D341Med (cell line): ENCODE measurements at regions not wholly inside any gene's neighbourhood (a gene's known extent, or its start where the extent isn't known, plus 50 kb on each side); places are given as distances from the start of the nearest gene placed in this dataset.
A peak's percentile ranks its signal among the peaks of the same experiment; 100 is the strongest.

ENCODE experiments used
- DNase-seq: peaks from one replicate; pipeline ENCODE4 v3.0.0; 2012; ENCODE audit warnings: low spot score

DNA sequence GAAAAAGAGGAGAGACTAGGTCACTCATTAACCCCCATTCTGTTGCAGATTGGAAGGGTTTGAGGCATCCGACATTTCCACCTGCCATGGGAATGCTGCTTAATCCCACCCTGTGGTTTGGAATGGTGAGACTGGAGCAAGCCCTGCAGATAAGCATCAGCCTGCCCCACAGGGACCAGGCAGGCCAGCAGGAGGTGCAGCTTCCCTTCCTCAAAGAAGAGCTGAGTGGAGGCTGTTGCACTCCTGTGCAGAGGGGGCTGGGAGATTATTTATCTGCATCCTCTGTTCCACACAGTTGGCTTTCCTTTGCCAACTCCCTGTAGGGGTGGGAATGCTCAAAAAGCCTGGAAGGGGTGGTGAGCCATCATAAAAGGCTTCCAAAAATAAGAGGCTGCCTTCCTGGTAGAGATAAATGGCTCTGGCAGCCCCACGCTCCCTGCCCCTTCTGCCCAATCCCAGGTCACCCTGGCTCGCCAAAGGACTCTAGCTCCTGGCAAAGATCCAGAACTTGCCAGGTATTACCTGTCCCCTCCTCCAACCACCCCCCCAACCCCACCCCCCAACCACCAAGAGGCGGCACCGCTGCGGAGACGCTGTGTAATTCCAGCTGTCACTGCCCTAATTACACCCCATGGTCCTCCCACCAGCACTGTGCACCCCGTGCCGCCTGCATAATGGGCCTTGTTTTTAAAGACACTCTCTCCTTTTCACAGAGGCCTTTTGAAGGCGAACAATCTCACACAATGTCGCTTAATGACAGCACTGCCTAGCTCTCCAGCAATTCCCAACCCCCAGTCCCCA lies 83.0 kb upstream of the ZC3H12A start:
- DNase-seq = peak; percentile 59

DNA sequence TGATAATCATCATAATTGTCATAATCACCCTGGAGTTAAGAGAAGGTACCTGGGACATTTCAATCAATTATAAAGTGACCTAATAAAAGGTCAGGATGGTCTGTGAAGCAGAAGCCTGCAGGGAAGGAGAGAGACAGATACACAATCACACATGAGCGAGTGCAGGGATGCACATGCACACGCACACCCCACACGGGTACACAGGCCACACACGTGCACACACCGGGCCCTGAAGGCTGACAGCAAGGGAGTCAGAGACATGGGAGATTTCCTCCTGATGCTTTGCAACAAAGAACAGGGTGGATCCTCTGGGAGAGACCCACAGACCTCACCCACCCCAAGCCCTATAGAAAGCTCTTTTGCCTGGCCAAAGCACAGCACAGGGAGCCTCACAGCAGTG lies 82.3 kb upstream of the ZC3H12A start:
- no peak for DNase-seq

DNA sequence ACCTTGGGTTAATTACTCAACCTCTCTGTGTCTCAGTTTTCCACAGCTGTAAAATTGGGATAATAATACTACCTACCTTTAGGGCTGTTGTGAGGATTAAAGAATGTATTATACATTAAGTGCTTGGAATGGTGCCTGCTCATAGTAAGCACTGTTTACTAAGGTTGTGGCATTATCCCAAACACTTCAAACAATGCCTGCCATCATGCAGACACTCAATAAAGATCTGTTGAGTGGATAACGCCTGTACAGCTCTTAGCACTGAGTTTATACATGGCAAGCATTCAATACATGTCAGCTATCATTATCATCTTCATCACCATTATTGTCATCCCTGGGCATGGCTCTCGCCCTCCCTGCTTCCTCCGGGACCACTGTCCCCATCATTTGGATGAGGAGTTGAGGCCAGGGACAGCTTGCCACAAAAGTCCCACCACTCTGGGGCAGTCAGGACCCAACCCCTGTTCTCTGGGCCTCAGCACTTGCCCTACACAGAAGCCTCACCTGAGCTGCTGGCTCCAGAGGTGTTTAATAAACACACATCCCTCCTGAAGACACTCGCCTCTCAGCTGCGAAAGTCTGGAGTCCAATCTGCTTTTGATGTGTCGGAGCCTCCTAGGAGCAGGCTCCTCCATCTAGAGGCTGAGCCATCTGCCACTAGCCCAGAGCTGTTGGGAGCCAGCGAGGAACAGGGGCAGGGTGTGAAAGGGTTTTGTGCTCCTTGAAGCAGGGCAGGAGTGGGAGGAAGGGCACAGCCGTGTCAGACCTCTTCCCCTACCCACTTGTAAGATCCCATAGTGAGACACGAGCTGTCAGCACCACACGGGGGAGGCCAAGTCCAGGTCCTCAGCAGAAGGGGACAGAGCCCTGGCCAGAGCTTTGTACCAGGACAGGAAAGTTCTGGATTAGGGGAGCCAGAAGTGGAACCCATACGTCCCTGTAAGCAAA lies 80.9 kb upstream of the ZC3H12A start:
- no peak for DNase-seq

DNA sequence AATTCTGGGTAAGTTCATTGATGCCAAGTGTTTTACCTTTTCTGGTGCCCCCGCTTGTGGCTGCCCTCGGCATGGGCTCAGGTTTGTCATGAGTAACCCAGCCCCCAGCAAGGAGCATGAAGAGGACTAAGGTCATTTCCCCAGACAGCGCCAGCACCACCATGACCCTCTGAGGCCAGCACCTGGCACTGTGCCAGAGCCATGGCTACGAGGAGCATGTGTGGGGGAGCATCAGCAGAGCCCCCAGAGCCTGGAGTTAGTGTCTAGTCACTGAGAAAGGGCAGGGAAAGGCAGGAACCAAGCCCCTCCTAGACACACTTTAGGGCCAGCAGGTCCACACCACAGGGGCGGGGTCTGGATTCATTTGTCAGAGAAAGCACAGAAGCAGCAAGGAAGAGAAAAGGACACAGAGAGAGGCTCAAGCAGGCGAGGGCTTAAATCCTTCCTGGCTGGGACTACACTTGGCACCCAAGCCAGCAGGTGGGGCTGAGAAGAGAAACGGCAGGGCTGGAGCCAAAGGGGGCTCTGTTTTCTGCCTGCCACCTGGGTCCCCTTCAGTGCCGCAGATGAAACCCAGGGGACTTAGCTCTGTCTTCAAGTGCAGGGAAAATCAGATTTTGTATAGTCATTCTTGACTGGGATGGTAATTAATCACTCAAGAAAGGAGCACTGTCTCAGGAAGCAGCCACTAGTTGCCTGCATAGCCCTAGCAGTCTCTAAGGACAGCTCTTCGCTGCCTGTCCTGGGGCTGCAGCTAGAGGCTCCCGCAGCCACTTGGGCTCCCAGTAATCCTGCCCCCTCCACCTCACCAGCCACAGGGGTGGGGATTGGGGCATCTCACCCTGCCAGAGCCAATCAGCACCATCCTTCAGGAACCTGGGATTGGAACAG lies 79.6 kb upstream of the ZC3H12A start:
- peak; percentile 57 for DNase-seq

DNA sequence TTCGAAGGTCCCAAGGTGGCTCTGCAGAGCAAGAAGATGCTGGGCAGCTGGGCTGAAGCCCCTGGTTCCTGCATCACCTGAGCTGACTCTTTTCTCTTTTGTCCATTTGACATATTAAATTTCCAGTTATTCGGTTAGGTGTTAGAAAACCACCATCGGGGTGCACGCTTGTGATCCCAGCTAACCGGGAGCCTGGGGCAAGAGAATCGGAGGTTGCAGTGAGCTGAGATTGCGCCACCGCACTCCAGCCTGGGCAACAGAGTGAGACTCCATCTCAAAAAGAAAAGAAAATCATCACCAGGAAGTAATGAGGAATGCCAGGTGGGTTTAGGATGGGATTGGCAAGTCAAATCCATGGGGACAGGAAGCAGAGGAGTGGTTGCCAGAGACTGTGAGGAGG lies 76.3 kb upstream of the ZC3H12A start:
- DNase-seq = no peak

DNA sequence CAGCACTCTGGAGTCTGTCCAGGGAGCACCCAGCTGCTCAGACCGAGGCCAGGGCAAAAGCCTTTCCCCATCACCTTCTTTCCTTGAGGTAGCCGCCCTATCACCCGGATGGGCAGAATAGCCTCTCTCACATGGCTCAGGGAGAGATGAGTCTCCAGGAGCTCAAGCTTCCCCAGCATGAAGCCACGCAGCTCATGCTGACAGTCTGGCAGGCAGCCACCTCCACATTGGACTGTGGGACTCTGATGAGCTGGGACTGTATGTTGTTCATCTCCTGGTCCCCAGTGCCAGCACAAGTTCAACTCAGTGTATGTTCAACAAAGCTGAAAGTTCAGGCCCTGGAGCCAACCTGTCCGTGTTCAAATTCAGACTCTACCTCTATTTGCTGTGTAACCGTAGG lies 75.2 kb upstream of the ZC3H12A start:
- DNase-seq = no peak

DNA sequence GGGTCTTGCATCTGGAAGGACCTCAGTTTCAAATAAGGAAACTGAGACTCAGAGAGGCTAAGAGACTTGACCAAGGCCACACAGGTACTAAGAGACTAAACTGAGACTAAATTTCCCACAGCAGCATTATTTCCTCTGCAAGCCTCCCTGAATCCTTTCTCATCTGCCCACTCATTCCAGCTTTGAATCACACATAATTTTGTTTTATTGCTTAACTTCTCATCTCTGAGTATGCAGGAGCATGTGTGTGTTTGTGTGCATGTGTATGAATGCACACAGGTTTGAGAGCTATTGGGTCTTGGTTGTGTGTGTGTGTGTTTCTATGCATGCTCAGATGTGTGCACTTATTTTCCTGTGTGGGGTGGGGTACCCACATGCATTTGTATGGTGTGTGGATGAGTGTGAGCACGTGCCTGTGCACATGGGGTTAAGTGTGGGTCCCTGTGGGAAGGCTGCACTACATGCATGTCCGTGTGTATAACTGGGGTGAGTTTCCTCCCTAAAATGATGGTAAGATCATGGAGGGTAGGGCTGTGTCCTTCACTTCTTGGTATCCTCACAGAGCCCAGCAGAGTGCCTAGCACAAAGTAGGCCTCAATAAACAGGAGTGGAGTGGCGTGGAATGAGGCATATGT lies 74.4 kb upstream of the ZC3H12A start:
- DNase-seq = no peak

DNA sequence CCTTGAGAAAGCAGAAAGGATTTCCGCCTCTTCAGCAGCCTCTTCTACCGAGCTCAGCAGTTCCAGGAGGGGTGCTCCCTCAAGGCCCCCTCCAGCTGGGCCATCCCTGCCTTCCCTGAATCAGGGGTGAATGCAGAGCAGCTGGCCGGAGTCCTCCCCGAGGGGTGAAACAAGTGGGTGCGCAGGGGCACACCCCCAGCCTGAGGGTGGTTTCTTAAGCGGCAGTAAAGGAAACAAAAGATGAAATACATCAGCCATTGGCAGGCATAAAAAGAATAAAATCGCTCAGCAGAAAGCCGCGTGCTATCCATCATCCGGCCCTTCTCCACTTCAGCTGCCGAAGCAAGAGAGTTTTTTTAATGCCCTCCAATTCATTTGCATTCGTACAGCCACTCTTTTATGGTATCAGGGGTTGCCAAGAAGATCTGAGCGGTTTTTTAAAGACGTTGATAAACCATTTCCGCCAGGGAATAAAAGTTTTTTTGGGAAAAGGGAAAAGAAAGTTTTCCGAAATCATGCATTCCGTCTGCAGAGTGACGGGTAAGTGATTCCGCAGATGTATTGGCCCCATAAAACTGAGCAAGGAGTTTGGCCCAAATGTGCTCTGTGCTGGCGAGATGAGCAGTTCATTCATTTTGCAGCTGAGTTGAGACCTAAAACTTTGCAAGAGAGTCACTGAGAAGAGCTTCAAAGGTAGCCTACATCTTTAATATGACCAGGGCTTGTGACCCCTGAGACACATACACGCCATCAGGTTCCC lies 73.7 kb upstream of the ZC3H12A start:
- no peak for DNase-seq

DNA sequence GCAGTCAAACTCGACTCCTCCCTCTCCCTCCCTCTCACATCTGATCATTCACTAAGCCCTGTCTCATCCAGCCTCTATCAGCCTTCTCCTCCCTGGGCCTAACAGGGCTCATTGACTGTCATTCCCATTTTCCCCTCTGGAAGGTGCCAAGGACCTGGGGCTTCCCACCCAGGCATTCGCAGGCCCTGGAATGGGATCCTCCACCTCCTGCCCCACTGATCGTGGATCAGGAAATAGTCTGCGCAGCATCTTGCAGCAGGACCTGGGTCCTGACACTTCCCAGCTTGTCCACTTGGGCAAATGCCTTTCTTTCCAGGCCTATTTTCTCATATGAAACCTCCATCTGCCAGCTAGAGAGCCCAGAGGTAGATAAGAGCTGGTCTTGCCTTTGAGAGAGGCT lies 71.2 kb upstream of the ZC3H12A start:
- DNase-seq = no peak

DNA sequence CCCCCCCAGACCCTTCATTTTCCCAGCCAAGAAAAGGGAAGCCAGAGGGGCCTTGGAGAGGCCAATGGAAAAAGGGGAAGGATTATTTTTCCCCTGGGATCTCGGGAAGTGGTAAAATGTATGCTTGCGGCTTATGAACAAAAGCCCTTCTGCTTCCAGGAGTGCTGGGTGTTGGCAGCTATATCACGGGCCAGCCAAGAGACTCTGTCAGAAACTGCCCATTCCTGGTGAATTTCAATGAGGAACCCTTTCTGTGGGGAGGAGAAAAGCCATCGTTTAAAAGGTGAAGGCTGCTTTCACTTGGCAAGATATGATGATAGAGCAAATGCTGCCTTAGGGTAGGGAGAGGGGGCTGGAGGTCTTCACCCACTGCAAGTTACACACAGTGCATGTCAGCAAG lies 69.7 kb upstream of the ZC3H12A start:
- DNase-seq = no peak

DNA sequence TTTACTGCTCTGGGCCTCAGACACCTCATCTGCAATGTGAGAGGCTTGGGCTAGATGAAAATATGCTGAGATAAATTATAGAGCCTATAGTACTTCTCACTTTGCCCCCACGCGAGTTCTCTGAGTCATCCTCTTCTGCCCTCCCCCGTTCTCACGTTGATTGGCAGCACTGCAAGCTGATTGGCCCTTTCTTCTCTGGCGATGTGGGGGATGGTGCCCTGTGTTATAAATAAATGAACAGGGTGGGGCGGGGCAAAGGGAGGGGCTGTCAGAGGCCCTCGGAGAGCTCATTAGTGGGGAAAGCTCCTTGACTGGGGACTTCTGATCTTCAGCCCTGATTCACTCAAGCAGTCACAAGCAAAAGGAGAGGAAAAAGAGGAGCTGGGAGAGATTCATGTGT lies 64.3 kb upstream of the ZC3H12A start:
- no peak for DNase-seq

DNA sequence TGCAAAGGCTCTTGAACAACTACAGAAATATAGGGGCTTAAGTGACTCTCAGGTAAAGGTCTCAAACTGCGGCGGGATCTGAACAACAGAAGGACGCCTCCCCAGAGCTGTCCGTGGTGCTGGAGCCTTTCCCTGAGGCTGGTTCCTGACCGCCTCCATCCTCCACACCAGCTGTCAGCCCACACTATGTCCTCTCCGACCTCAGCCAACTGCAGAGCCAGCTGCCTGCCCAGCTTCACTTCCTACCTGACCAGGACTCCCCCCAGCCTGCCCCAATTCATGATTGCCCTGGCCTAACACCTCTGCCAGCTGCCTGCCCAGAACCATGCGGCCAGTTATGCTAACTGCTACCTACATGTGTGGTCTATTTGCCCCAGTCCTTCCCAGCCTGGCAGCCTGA lies 63.6 kb upstream of the ZC3H12A start:
- no peak for DNase-seq

DNA sequence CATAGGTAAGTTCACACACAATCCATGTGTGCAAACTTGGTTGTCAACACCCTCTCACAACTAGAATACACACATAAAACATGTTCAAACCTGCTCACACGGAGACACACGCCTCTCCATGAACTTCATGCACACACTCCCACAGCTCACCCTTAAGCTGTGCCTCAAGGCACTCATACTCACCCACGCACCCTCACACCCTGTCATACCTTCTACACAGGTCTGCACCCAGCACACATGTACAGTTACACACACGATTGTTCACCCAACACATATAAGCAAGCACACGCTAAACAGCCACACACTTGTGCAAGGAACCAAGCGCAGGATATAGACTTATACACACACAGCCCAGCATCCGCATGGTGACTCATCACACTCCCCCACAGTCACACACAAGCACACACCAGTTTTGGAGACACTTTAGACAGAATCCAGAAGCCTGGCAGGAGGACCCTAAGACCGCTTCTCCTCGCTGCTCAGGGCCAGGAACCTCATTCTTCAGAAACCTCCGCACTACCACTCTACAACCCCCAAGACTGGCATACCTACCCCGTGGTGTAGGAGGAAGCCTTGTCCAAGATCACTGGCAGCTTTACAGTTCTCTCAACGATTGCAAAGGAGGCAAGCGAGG lies 58.7 kb upstream of the ZC3H12A start:
- DNase-seq = no peak

DNA sequence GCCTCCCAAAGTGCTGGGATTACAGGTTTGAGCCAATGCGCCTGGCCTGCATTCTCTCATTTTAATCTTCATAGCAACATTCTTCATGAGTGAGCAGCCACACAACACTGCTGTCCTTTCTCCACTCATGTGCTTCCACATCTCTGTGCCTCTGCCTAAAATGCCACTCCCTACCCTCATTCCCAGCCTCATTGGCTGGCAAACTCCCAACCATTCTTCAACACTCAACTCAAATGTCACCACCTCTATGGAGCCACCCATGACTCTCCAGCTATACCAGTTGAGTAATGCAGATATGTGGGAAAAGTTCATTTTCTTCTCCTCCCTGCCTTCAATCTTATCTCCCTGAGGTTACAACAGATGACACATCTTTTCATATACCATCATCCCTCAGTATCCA lies 53.9 kb upstream of the ZC3H12A start:
- DNase-seq = no peak

DNA sequence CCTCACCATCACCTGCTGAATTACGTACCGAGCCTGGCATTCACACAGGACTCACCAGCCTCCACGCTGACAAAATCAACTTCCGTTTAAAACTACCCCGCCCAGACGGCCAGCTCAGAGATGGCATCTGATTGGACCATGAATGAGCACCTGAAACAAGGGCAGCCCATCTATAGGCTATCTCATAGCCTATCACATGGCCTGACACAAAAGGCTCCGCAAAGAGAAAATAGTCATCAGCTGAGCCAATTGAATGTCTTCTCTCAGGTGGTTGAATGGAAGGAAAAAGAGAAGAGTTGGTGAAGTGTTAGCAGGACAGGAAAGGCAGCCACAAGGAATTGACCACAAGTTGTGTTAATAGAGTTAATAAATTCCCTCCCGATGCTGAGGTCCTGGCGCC lies 50.6 kb upstream of the ZC3H12A start:
- DNase-seq = no peak

DNA sequence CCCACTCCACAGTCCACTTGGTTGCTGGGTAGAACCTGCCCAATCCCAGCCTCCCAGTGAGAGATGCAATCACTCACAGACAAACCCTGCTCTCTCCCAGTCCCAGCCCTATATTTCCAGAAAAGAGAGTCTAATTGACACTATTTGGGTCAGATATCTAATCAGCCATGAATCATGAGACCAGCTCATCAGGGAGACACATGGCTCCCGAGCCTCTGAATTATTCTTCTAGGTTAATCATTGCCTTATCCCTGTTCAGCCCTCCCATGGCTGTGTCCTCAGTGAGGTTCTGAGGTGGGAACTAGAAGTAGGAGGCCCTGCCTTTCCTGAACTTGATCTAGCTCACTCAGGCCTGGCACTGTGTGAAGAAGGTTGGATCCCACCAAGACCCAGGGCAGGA lies 49.9 kb upstream of the ZC3H12A start:
- no peak for DNase-seq
